Liver (tissue), 8 donors: ENCODE measurements at regions not wholly inside any gene's neighbourhood (a gene's known extent, or its start where the extent isn't known, plus 50 kb on each side); places are given as distances from the start of the nearest gene placed in this dataset.

Source experiments
- DNase-seq: peaks from one replicate; pipeline ENCODE4 v3.0.0-alpha.2; 2017; ENCODE audit warnings: low spot score
- H3K27ac ChIP-seq, 2 donors: one replicate each; pipeline ENCODE4 v1.7.0; 2013; ENCODE audit warnings: inconsistent platforms in 2 of 2, low read length in 2 of 2, control low read depth in 1 of 2, low read depth in 1 of 2, mild to moderate bottlenecking in 1 of 2
- H3K27me3 ChIP-seq, 4 donors: one replicate each; pipeline versions ENCODE4 v1.6.1 to v1.7.0; 2013; ENCODE audit warnings: low read length in 3 of 4, inconsistent platforms in 1 of 4, mild to moderate bottlenecking in 1 of 4, moderate library complexity in 1 of 4; ENCODE audit not compliant: control insufficient read depth in 4 of 4, insufficient read depth in 4 of 4
- H3K36me3 ChIP-seq, 4 donors: one replicate each; pipeline versions ENCODE4 v1.6.1 to v1.7.0; 2013; ENCODE audit warnings: low read length in 3 of 4, mild to moderate bottlenecking in 3 of 4, low read depth in 1 of 4, moderate library complexity in 1 of 4; ENCODE audit not compliant: control insufficient read depth in 4 of 4, insufficient read depth in 3 of 4
- H3K4me1 ChIP-seq, 4 donors: one replicate each; pipeline versions ENCODE4 v1.6.1 to v1.7.0; 2013; ENCODE audit warnings: low read length in 3 of 4, mild to moderate bottlenecking in 3 of 4, moderate library complexity in 1 of 4; ENCODE audit not compliant: control insufficient read depth in 4 of 4, insufficient read depth in 4 of 4
- H3K4me3 ChIP-seq, 3 donors: one replicate each; pipeline versions ENCODE4 v1.6.1 to v1.7.0; 2013; ENCODE audit warnings: low read length in 3 of 3, control low read depth in 1 of 3, low read depth in 1 of 3, mild to moderate bottlenecking in 1 of 3
- H3K9ac ChIP-seq, 2 donors: one replicate each; pipeline ENCODE4 v1.7.0; 2013; ENCODE audit warnings: low read length in 2 of 2, mild to moderate bottlenecking in 2 of 2, moderate library complexity in 2 of 2, control low read depth in 1 of 2, low read depth in 1 of 2
- H3K9me3 ChIP-seq, 4 donors: one replicate each; pipeline versions ENCODE4 v1.6.1 to v1.7.0; 2013; ENCODE audit warnings: low read length in 3 of 4; ENCODE audit not compliant: control insufficient read depth in 4 of 4
- ATF3 ChIP-seq: IDR thresholded peaks from 2 replicates; pipeline ENCODE4 v1.6.1; 2016; ENCODE audit warnings: antibody characterized with exemption
- EGR1 ChIP-seq, 2 donors: IDR thresholded peaks; 2 replicates each; pipeline ENCODE4 v1.6.1; 2016 to 2018; ENCODE audit warnings: antibody characterized with exemption in 2 of 2, low read depth in 2 of 2
- FOXA1 ChIP-seq: IDR thresholded peaks from 2 replicates; pipeline ENCODE4 v1.6.1; 2016; ENCODE audit warnings: antibody characterized with exemption
- FOXA2 ChIP-seq: IDR thresholded peaks from 2 replicates; pipeline ENCODE4 v1.6.1; 2016; ENCODE audit warnings: antibody characterized with exemption
- GABPA ChIP-seq, 2 donors: IDR thresholded peaks in 1 of 2; conservative IDR thresholded peaks in 1 of 2; 2 replicates each; pipeline ENCODE4 v1.6.1; 2016; ENCODE audit warnings: antibody characterized with exemption in 2 of 2, mild to moderate bottlenecking in 1 of 2, moderate library complexity in 1 of 2
- HNF4A ChIP-seq, 2 donors: conservative IDR thresholded peaks; 2 replicates each; pipeline ENCODE4 v1.6.1; 2016; ENCODE audit warnings: antibody characterized with exemption in 2 of 2, mild to moderate bottlenecking in 2 of 2
- HNF4G ChIP-seq: IDR thresholded peaks from 2 replicates; pipeline ENCODE4 v1.6.1; 2016; ENCODE audit warnings: antibody characterized with exemption
- JUND ChIP-seq, 2 donors: IDR thresholded peaks; 2 replicates each; pipeline ENCODE4 v1.6.1; 2016; ENCODE audit warnings: antibody characterized with exemption in 2 of 2
- MAX ChIP-seq: IDR thresholded peaks from 2 replicates; pipeline ENCODE4 v1.6.1; 2016; ENCODE audit warnings: antibody characterized with exemption
- NR2F2 ChIP-seq: IDR thresholded peaks from 2 replicates; pipeline ENCODE4 v1.6.1; 2016; ENCODE audit warnings: antibody characterized with exemption
- RAD21 ChIP-seq, 2 donors: IDR thresholded peaks; 2 replicates each; pipeline ENCODE4 v1.6.1; 2016; ENCODE audit warnings: antibody characterized with exemption in 2 of 2, mild to moderate bottlenecking in 2 of 2
- RXRA ChIP-seq, 2 donors: IDR thresholded peaks; 2 replicates each; pipeline ENCODE4 v1.6.1; 2017 to 2018; ENCODE audit warnings: antibody characterized with exemption in 2 of 2, mild to moderate bottlenecking in 1 of 2
- SP1 ChIP-seq: IDR thresholded peaks from 2 replicates; pipeline ENCODE4 v1.6.1; 2018; ENCODE audit warnings: antibody characterized with exemption, mild to moderate bottlenecking
- TAF1 ChIP-seq: conservative IDR thresholded peaks from 2 replicates; pipeline ENCODE4 v1.6.1; 2016; ENCODE audit warnings: antibody characterized with exemption, mild to moderate bottlenecking
- YY1 ChIP-seq: IDR thresholded peaks from 2 replicates; pipeline ENCODE4 v1.6.1; 2016; ENCODE audit warnings: antibody characterized with exemption, mild to moderate bottlenecking
- WGBS: extraction: QIAGEN DNeasy Blood & Tissue Kit; methylation state at CpG from one replicate; pipeline ENCODE4 v1.1.7; 2013; 5-methylcytosine and 5-hydroxymethylcytosine counted together
- TF ChIP-seq, protein P1 (sequence below): IDR thresholded peaks from 2 replicates; pipeline ENCODE4 v1.6.1; 2016; ENCODE audit warnings: antibody characterized with exemption
- TF ChIP-seq, protein P2 (sequence below): IDR thresholded peaks from 2 replicates; pipeline ENCODE4 v1.6.1; 2016; ENCODE audit warnings: antibody characterized with exemption, mild to moderate bottlenecking
- TF ChIP-seq, protein P3 (sequence below): fragments of 150-350 bp; IDR thresholded peaks from 2 replicates; pipeline ENCODE4 v1.5.1; 2017; ENCODE audit warnings: improper control_type of control experiment, low read depth, low read length; ENCODE audit not compliant: missing input control
- donor health status: healthy.
- donor health status: healthy.
- donor health status: healthy.
- donor health status: healthy.
- donor health status: healthy.

- DNase-seq, result no peak
- TF ChIP-seq ATF3 (no peak), YY1 (no peak), RXRA (IDR thresholded peaks at IDR 0.05) (no peak), JUND (IDR thresholded peaks at IDR 0.05) (no peak), SP1 (no peak), FOXA1 (no peak), GABPA (IDR thresholded peaks at IDR 0.05 in 1 of 2, conservative IDR thresholded peaks at IDR 0.05 in 1 of 2) (no peak), TAF1 (no peak), FOXA2 (no peak), EGR1 (IDR thresholded peaks at IDR 0.05; ENCODE audit: low read depth in 2 of 2) (no peak), NR2F2 (no peak), HNF4A (conservative IDR thresholded peaks at IDR 0.05) (no peak), HNF4G (no peak), MAX (no peak)
- TF ChIP-seq, protein P1, sequence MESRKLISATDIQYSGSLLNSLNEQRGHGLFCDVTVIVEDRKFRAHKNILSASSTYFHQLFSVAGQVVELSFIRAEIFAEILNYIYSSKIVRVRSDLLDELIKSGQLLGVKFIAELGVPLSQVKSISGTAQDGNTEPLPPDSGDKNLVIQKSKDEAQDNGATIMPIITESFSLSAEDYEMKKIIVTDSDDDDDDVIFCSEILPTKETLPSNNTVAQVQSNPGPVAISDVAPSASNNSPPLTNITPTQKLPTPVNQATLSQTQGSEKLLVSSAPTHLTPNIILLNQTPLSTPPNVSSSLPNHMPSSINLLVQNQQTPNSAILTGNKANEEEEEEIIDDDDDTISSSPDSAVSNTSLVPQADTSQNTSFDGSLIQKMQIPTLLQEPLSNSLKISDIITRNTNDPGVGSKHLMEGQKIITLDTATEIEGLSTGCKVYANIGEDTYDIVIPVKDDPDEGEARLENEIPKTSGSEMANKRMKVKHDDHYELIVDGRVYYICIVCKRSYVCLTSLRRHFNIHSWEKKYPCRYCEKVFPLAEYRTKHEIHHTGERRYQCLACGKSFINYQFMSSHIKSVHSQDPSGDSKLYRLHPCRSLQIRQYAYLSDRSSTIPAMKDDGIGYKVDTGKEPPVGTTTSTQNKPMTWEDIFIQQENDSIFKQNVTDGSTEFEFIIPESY, result no peak
- TF ChIP-seq, protein P2, sequence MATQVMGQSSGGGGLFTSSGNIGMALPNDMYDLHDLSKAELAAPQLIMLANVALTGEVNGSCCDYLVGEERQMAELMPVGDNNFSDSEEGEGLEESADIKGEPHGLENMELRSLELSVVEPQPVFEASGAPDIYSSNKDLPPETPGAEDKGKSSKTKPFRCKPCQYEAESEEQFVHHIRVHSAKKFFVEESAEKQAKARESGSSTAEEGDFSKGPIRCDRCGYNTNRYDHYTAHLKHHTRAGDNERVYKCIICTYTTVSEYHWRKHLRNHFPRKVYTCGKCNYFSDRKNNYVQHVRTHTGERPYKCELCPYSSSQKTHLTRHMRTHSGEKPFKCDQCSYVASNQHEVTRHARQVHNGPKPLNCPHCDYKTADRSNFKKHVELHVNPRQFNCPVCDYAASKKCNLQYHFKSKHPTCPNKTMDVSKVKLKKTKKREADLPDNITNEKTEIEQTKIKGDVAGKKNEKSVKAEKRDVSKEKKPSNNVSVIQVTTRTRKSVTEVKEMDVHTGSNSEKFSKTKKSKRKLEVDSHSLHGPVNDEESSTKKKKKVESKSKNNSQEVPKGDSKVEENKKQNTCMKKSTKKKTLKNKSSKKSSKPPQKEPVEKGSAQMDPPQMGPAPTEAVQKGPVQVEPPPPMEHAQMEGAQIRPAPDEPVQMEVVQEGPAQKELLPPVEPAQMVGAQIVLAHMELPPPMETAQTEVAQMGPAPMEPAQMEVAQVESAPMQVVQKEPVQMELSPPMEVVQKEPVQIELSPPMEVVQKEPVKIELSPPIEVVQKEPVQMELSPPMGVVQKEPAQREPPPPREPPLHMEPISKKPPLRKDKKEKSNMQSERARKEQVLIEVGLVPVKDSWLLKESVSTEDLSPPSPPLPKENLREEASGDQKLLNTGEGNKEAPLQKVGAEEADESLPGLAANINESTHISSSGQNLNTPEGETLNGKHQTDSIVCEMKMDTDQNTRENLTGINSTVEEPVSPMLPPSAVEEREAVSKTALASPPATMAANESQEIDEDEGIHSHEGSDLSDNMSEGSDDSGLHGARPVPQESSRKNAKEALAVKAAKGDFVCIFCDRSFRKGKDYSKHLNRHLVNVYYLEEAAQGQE, result no peak
- TF ChIP-seq, protein P3, sequence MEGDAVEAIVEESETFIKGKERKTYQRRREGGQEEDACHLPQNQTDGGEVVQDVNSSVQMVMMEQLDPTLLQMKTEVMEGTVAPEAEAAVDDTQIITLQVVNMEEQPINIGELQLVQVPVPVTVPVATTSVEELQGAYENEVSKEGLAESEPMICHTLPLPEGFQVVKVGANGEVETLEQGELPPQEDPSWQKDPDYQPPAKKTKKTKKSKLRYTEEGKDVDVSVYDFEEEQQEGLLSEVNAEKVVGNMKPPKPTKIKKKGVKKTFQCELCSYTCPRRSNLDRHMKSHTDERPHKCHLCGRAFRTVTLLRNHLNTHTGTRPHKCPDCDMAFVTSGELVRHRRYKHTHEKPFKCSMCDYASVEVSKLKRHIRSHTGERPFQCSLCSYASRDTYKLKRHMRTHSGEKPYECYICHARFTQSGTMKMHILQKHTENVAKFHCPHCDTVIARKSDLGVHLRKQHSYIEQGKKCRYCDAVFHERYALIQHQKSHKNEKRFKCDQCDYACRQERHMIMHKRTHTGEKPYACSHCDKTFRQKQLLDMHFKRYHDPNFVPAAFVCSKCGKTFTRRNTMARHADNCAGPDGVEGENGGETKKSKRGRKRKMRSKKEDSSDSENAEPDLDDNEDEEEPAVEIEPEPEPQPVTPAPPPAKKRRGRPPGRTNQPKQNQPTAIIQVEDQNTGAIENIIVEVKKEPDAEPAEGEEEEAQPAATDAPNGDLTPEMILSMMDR, result no peak
- Histone ChIP-seq H3K9ac (no peak overlapping the region), H3K9me3 (no peaks in the 10 kb centered on the region), H3K4me1 (no peaks in the 10 kb centered on the region), H3K4me3 (no peak overlapping the region), H3K36me3 (no peaks in the 10 kb centered on the region), H3K27ac (no peak overlapping the region), H3K27me3 (peaks cover 0 to 4% (median 0%) of the 10 kb centered on the region in 4 donors)
- 84% methylated on average over 1 of the region's 1 CpG for WGBS
These were observed 630.8 kb upstream of the SLC39A10 start for GRCh38 chr2:195026261-195026660.

- DNase-seq, result no peak
- H3K4me1 ChIP-seq, result no peaks in the 10 kb centered on the region
- no peaks in the 10 kb centered on the region for H3K9me3 ChIP-seq
- TF ChIP-seq, protein P1, result no peak
- TF ChIP-seq JUND (IDR thresholded peaks at IDR 0.05), result no peak
- no peak for TF ChIP-seq RAD21 (IDR thresholded peaks at IDR 0.05)
- TF ChIP-seq RXRA (IDR thresholded peaks at IDR 0.05), result no peak
- TF ChIP-seq ATF3, result no peak
- TF ChIP-seq NR2F2, result no peak
- TF ChIP-seq YY1, result no peak
- no peak for TF ChIP-seq HNF4A (conservative IDR thresholded peaks at IDR 0.05)
- H3K9ac ChIP-seq, result no peak overlapping the region
- no peak overlapping the region for H3K27ac ChIP-seq
- WGBS, result 70% methylated on average over 4 of the region's 4 CpGs
- H3K4me3 ChIP-seq, result no peak overlapping the region
- no peaks in the 10 kb centered on the region for H3K36me3 ChIP-seq
- H3K27me3 ChIP-seq, result peaks cover 0 to 2% (median 0%) of the 10 kb centered on the region in 4 donors
These were observed 634.6 kb upstream of the SLC39A10 start for GRCh38 chr2:195022508-195022830.
